NCI-H774 (cell line): ENCODE measurements at regions not wholly inside any gene's neighbourhood (a gene's known extent, or its start where the extent isn't known, plus 50 kb on each side); places are given as distances from the start of the nearest gene placed in this dataset.
A peak's percentile ranks its signal among the peaks of the same experiment; 100 is the strongest.

Experiments used
- DNase-seq: peaks from one replicate; lab custom pipeline; 2025; lab: John Stamatoyannopoulos, UW

DNA sequence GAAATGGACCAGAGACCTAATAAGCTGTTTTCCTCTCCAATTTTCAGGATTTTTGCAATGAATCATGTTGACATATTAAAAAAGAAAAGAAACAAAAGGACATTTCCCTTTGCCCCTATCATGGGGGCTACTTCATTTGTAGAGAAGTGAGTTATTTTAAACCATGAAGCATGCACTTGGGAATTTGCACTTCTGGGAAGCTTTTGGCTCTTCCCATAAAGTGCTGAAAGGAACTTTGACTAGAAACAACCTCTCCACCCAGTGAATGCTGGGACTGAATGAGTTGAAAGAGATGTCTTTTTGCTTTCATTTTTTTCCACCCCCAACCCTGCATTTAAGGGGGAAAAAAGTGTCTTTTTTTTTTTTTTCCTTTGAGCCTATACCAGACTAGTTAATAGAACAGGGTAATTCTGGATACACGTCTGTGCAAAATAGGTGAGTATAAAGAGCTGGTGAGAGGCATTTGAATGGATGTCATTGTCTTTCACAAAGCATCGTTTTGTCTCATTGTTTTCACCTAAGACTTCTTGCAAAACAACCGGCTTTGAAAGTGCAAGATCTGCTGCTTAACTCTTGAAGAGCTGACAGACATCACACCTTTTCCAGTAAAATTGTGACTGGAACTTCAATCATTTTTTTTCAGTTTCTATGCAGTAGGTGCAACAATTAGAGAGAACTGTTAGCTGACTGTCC lies 138.7 kb upstream of the BACH2 start:
- no peak for DNase-seq

GRCh38 chr6:90434094-90434493 lies 137.5 kb upstream of the BACH2 start:
- DNase-seq, result no peak

DNA sequence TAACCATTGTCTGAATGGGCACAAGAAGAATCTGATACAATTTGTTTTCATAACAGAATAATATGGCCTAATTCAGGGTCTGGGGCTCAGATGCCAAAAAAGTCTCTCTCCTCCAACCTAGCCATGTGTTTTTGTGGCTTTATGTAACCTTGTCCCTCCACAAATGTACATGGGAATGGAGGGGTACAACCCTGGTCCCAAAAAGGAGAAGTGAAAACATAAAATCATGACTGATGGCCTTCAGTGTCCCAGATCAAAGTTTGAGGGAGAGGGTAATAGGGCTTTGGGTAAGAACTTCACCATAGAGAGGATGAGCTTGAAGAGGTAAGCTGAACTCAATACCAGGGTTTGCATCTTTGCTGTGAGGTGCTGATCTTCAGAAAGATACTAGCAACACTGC lies 136.3 kb upstream of the BACH2 start:
- DNase-seq, result no peak

DNA sequence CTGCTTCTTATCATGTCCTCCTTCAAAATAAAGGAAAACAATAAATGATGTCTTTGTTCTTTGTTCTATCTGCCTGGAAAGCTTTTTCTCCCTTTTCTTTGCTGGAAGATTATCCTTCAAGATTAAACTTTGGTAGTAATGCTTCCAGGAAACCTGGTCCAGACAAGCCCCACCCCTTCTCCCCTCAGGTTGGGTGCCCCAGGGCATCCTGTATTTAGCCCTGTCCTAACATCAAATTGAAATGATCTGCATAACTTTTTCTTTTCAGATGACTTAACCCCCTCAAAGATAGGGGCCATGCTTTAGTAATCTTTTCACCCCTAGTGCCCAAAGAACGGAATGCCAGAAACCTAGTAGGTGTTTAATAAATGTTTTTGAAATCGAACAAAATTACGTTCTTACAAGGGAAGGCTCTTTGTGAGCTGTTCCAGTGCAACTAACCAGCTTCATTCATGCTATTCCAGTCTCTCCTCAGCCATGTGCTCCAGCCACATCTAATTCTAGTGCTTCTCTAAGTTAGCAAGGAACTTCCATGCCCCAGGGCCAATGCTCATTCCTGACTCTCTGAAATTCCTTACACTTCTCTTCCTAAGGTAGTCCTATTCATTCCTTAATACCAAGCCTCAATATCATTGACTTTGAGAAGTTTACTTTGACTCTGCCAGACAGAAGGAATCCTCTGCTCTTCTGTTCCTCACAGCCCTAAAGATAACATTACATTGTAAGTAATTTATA lies 135.6 kb upstream of the BACH2 start:
- DNase-seq, result no peak

DNA sequence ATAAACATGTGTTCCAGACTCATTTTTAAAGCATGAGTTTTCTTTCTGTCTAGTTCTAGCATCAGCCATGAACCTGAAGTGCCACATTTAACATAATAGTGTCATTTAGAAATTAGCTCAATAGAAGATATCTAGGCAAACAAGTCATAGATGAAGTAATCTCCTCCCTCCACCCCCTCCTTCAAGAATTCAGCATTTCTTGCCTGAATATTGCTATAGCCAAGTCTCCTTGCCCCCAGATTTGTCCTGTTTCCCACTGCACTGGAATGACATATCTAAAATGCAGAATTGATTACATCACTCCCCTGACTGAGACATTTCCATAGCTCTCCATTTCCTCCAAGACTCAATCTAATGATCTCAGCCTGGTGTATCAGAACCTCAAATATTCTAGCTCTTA lies 134.9 kb upstream of the BACH2 start:
- no peak for DNase-seq

- no peak for DNase-seq
Measured at GRCh38 chr6:90429713-90430112, 133.1 kb upstream of the BACH2 start.

DNA sequence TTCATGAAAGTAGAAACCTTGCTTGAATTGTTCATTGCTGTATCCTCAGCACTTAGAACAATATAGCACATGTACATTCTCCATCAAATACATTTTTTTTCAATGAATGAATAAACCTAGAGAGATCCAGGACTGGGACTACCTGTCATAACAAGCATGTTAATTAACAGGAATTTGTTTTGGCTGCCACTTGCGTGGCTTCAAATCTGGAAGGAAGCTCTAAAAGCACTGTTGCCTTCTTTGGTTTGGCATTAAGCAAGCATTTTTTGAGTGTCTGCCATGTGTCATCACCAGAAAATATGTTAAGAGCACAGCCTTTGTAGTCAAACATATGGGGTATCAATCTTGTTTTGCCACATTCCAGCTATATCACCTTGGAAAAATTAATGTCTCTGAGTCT lies 131.9 kb upstream of the BACH2 start:
- DNase-seq, result no peak

DNA sequence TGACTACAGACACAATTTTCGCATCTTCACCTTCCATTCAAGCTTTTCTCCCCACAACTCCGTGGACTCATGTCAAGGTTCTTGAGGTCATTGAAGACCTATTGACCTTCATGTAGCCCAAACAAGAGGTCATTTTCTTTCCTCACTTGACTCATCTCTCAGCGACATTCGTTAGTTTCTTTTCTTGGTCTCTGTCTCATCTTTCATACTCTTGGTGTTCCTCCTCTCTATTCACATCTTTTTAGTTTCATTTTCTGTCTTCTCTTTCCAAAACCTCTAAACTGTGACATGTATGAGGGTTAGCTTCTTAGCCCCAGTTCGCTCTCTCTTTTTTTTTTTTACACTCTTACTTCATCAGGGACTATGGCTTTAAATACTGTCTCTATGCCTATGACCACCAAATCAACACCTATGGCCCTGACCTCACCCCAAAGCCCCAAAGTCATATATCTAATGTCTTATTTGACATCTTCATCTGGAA lies 128.6 kb upstream of the BACH2 start:
- DNase-seq, result no peak

GRCh38 chr6:90424580-90424979 lies 127.9 kb upstream of the BACH2 start:
- DNase-seq, result no peak

- DNase-seq, result no peak
Measured at GRCh38 chr6:90421666-90422065, 125.0 kb upstream of the BACH2 start.

DNA sequence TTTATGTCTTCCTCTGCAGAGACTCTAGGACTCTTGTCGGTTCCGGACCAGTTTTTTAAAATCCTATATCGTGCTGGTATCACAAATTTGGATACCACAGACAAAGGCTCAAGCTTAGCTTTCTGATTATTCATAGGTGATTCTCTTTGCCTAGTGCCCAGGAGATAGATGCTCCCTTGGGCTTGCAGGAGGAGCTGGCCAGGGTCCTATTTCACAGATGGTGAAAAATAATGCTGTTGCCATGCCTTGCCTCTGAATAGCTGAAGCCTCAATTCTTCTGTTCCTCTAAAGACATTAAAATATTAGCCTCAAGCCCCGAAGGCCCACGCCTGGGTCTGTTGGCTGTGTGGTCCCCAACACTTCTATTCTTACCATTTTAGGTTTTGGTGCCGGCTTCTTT lies 123.9 kb upstream of the BACH2 start:
- DNase-seq, result no peak

DNA sequence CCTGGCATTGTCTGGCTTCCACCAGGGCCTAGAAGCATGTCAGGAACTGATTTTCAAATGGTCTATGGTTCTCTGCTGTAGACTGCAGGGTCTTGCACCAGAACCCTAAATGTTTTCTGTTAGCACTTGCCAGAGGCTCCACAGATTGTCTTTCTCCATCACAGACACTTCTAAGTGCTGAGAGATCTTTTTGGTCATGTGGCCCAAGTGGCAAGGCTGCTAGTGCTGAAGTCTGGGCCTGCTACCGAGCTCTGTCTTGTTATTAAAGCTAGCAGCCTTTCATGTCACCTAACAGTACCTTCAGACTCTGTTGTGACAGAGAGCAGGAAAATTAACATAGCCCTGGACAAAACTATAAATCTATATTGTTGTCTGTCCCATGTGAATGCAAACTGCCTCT lies 120.7 kb upstream of the BACH2 start:
- no peak for DNase-seq

DNA sequence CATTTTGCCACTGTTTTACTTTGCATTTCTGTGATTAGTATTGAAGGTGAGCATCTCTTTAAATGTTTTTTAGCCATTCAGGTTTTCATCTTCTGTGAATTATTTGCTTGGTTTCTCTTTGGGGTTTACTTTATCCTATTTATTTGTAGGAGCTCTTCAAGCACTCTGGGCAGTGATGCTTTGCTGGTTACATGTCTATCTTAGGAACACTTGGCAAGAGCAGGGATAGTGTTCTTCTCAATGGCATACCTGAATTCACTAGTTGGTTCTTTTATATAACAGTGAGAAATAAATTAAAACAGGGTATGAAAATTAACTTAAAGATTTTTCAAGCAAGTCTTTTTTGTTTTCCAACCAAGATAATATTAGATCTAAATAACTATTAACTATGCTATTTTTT lies 119.7 kb upstream of the BACH2 start:
- DNase-seq, result no peak

DNA sequence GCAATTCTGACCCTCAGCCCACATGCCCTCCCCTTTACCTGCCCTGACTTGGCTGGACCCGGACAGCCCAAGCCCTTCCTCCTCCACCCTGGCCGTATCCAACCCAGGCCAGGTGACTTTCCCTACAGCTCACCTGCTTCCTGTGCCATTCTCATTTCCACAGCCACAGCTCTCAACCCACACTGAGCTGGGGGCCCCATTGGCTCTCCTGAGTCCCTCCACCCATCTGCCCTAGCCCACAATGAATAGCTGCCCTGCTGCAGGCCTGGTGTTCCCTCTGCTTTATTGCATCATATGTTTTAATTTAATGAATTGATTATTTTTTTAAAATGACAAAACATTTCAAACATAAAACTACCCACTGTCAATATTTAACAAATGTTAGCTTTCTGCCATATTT lies 118.5 kb upstream of the BACH2 start:
- DNase-seq, result no peak

DNA sequence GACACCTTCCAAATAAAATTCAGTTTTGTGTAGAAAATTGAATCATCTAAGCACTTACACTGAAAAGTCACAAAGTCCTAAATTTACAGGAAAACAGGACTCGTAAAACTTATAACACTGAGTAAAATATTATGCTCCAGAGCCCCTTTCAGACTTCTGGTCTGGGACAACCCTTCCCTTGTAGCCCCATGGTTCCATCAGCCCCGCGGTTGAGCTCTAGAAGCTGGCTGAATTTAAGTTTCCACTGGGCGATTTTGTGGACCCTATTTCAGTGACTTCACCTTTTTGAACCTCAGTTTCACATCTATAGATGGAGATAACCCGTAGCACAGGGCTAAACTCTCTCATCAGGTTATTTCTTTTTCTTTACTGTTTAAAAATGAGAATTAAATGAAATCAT lies 117.7 kb upstream of the BACH2 start:
- no peak for DNase-seq

- DNase-seq, result peak; percentile 24
Measured at GRCh38 chr6:90413867-90414266, 117.2 kb upstream of the BACH2 start.

DNA sequence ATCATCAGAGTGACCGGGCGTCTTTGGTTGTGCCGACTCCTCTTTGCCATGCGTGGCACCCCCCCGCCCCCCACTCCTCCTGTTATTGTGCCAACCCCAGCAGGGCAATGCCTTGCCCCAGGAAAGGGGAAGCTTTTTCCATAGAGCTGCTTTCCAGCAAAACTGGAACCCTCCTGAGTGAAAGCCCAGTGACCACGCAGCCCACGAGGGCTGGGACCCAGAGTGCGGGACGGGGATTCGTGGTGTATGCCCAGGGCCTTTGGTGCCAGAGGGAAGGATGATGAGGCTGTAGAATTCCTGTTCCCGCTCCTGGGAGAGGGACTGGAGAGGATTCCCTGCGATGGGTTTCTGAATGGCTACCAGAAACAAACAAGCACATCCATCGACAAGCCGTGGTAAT lies 116.8 kb upstream of the BACH2 start:
- DNase-seq, result no peak

DNA sequence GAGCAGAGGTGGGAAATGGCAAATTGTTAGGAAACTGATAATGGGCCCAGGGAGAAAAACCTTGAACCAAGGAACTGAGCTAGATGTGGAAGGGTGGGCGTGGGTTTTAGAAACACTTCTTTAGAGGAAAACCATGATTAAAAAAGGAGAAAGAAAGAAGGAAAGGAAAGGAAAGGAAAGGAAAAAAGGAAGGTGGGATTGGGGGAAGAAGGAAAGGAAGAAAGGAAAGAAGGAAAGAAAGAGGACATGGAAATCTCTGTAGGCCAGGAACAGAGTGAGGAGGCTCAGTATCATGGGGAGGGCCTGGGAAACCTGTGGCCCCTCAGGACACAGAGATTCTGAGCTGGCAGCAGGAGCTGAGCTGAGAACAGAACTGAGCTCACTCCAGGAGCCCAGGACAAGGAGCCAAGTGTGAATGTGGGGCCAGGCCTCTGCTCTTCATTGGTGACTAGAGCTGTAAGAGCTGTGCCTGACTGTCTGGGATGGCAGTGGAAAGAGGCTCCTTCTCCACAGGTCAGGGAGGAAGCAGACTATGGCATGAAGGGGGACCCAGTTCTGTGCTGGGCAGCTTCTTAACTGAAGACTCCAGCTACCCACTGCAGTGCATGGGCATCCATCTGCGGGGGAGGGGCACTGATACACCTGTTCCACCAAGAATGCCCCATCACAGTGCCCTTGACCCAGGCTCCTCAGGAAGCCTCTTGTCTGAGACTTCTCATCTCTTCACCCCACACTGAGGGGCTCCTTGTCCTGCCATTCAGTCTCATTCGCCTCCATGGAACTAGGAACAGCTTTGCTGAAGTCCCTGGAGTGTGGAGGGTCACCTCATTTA lies 116.1 kb upstream of the BACH2 start:
- no peak for DNase-seq

DNA sequence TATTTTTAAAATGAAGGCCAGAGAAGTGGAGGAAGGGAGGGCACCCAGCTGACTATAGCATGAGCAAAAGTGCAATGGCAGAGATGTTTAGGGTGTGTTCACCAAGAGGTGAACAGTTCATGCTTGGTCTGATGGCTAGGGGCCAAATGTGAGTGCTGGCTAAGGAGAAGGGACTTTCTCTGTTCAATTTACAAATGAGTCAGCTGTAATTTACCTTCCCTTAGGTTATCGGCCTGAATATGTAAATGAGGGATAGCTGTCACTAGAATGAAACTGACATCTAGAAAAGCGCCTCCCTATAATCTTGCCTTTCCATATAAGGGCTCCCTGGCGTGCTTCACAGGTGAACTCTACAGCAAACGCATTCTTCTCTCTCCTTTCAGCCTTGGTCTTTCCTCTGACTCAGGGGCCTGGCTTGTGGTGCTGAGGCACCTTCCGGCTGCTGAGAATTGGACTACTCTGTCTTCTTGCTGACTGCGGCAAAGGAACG lies 114.7 kb upstream of the BACH2 start:
- DNase-seq, result no peak

DNA sequence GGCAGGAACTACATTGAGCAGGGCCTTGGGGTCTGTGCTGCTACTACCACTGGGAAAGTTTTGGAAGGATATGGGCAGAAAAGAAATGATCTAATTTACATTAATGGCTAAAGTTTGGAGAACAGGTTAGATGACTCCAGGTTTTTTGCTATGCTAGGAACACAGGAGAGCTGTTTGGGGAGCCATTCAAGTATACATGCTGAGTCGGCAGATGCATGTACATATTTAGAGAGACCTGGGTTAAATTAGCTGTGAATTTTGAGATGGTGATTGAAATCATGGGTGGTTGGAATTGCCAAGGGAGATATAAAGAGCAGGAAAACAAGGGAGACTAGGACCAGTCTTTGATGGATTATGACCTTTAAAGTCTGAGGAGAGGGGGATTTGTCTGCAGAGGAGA lies 113.1 kb upstream of the BACH2 start:
- no peak for DNase-seq

- no peak for DNase-seq
Measured at GRCh38 chr6:90406957-90407356, 110.3 kb upstream of the BACH2 start.

GRCh38 chr6:90406142-90406794 lies 109.6 kb upstream of the BACH2 start:
- DNase-seq, result no peak
